C4-2B (cell line): ENCODE measurements at regions not wholly inside any gene's neighbourhood (a gene's known extent, or its start where the extent isn't known, plus 50 kb on each side); places are given as distances from the start of the nearest gene placed in this dataset.

Source experiments
- ZFX ChIP-seq: fragments of 450-650 bp; IDR thresholded peaks from 2 replicates; pipeline ENCODE4 v1.6.1; 2017
- TF ChIP-seq, protein P1 (sequence below): fragments of 450-650 bp; conservative IDR thresholded peaks from 2 replicates; pipeline ENCODE4 v1.5.1; 2017; ENCODE audit warnings: mild to moderate bottlenecking

DNA sequence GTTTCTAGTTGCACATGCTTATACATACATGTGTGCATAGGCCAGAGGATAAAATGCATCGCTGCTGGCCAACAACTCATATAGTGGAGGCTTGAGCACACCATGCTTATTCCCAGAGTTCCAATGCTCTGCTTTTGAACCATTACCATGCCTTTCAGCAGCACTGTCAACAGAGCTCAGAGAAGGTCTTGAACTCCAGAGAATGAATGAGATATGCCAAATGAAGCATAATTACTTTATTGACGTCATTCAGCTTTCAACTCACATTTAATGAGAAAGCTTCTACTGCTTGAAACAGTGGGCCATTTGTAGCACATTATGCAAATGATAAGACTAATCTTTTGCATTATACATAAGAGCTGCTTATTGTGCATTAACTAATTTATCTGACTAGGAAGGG, 765.3 kb upstream of the GRAMD2B start:
- TF ChIP-seq, protein P1, sequence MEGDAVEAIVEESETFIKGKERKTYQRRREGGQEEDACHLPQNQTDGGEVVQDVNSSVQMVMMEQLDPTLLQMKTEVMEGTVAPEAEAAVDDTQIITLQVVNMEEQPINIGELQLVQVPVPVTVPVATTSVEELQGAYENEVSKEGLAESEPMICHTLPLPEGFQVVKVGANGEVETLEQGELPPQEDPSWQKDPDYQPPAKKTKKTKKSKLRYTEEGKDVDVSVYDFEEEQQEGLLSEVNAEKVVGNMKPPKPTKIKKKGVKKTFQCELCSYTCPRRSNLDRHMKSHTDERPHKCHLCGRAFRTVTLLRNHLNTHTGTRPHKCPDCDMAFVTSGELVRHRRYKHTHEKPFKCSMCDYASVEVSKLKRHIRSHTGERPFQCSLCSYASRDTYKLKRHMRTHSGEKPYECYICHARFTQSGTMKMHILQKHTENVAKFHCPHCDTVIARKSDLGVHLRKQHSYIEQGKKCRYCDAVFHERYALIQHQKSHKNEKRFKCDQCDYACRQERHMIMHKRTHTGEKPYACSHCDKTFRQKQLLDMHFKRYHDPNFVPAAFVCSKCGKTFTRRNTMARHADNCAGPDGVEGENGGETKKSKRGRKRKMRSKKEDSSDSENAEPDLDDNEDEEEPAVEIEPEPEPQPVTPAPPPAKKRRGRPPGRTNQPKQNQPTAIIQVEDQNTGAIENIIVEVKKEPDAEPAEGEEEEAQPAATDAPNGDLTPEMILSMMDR = no peak
- TF ChIP-seq ZFX = no peak
